GM23248 (cell line): ENCODE measurements at regions not wholly inside any gene's neighbourhood (a gene's known extent, or its start where the extent isn't known, plus 50 kb on each side); places are given as distances from the start of the nearest gene placed in this dataset.

Source experiments
- EZH2 ChIP-seq: fragments of 200-600 bp; sonication (generic); IDR thresholded peaks from 2 replicates; pipeline ENCODE4 v1.6.1; 2018; ENCODE audit warnings: antibody characterized with exemption, mild to moderate bottlenecking; ENCODE audit not compliant: insufficient read depth, poor library complexity, severe bottlenecking
- EZH2phosphoT487 ChIP-seq: fragments of 200-600 bp; sonication (generic); IDR thresholded peaks from 2 replicates; pipeline ENCODE4 v1.6.1; 2018; ENCODE audit warnings: antibody characterized with exemption, moderate library complexity, mild to moderate bottlenecking, low read depth; ENCODE audit not compliant: insufficient read depth

GRCh38 chr10:105838392-105838791 lies 1197.3 kb downstream of the SORCS3 start:
- TF ChIP-seq EZH2phosphoT487 (no peak), EZH2 (no peak)
